ENCODE measurements at regions not wholly inside any gene's neighbourhood (a gene's known extent, or its start where the extent isn't known, plus 50 kb on each side); places are given as distances from the start of the nearest gene placed in this dataset.

- no peak for DNase-seq (ENCODE audit: low read depth)
Measured at GRCh38 chr2:238790126-238790832, 57.6 kb upstream of the TWIST2 start.

GRCh38 chr2:238790833-238791230, 57.1 kb upstream of the TWIST2 start:
- no peak for DNase-seq (ENCODE audit: low read depth)

GRCh38 chr2:238791354-238791753, 56.5 kb upstream of the TWIST2 start:
- DNase-seq (ENCODE audit: low read depth): no peak

- no peak for DNase-seq (ENCODE audit: low read depth)
Measured at GRCh38 chr2:238793306-238793705, 54.6 kb upstream of the TWIST2 start.

GRCh38 chr2:238793801-238794449, 54.0 kb upstream of the TWIST2 start:
- DNase-seq (ENCODE audit: low read depth): no peak

- DNase-seq (ENCODE audit: low read depth): no peak
Measured at GRCh38 chr2:238796223-238796885, 51.5 kb upstream of the TWIST2 start.

- DNase-seq (ENCODE audit: low read depth): no peak
Measured at GRCh38 chr2:238797537-238797936, 50.3 kb upstream of the TWIST2 start.
